22Rv1 (cell line): ENCODE measurements at regions not wholly inside any gene's neighbourhood (a gene's known extent, or its start where the extent isn't known, plus 50 kb on each side); places are given as distances from the start of the nearest gene placed in this dataset.

Experiments used
- CTCF ChIP-seq: fragments of 450-650 bp; IDR thresholded peaks from 2 replicates; pipeline ENCODE4 v1.5.1; 2017; ENCODE audit warnings: mild to moderate bottlenecking
- ZFX ChIP-seq: fragments of 450-650 bp; IDR thresholded peaks from 2 replicates; pipeline ENCODE4 v1.6.1; 2017; ENCODE audit warnings: antibody characterized with exemption, borderline replicate concordance

- TF ChIP-seq CTCF (no peak), ZFX (no peak)
Observed at GRCh38 chr3:77931255-77932009, 891.5 kb downstream of the ROBO2 start.
